HepG2 (cell line): ENCODE measurements at regions not wholly inside any gene's neighbourhood (a gene's known extent, or its start where the extent isn't known, plus 50 kb on each side); places are given as distances from the start of the nearest gene placed in this dataset.

Experiments
- ATAC-seq: fragments of 200-7000 bp; cut with Tn5 transposase; 3 replicates; pipeline ENCODE4 v1.9.1; 2020; ENCODE audit warnings: mild to moderate bottlenecking, moderate library complexity
- BruUV-seq: library from RNA; stranded (reverse); fragments of 400-500 nt; replicated peaks from 2 replicates; lab custom pipeline; 2021; lab: Mats Ljungman, UMichigan
- CTCF ChIA-PET: fragments of 300-600 bp; formaldehyde crosslinking; extraction: SDS; loops from one replicate; lab custom pipeline; 2021; ENCODE audit warnings: low total read pairs, inconsistent platforms, low intra/inter-chr PET ratio; lab: Yijun Ruan, JAX
- POLR2A ChIA-PET: fragments of 350-600 bp; sonication (Branson Sonifier 250); formaldehyde crosslinking; loops from one replicate; lab custom pipeline; 2020; ENCODE audit warnings: antibody characterized with exemption, inconsistent platforms; lab: Yijun Ruan, JAX
- DNase-seq: peaks from one replicate; pipeline ENCODE4 v3.0.0-alpha.2; 2015; ENCODE audit warnings: low spot score
- FAIRE-seq: peaks from 3 replicates; lab custom pipeline; 2011; peaks lifted over from hg19 to GRCh38; lab: Jason Lieb, UNC
- H2AFZ ChIP-seq: one replicate; pipeline ENCODE4 v1.6.1; 2011; ENCODE audit warnings: low read length, inconsistent platforms
- H3K27ac ChIP-seq: fragments of 300-600 bp; 3 replicates; pipeline ENCODE4 v1.8.0; 2011; ENCODE audit warnings: mixed run types, mild to moderate bottlenecking, mixed read lengths, low read length, inconsistent platforms; ENCODE audit not compliant: insufficient read depth; ENCODE audit errors: extremely low read length
- H3K27me3 ChIP-seq, 2 experiments: fragments of 200-600 bp in 1 of 2; 2 replicates in 1 of 2; 3 replicates in 1 of 2; pipeline versions ENCODE4 v1.6.0 to v1.8.0; 2011; ENCODE audit warnings: low read length in 2 of 2, mild to moderate bottlenecking in 2 of 2, moderate library complexity in 2 of 2, inconsistent platforms in 1 of 2; ENCODE audit not compliant: insufficient read depth in 2 of 2, control insufficient read depth in 1 of 2
- H3K36me3 ChIP-seq, 2 experiments: fragments of 200-600 bp in 1 of 2; replicated peaks in 1 of 2; 2 replicates in 1 of 2; 3 replicates in 1 of 2; pipeline versions ENCODE4 v1.5.1 to v1.8.0; 2011; ENCODE audit warnings: low read length in 2 of 2, inconsistent platforms in 1 of 2; ENCODE audit not compliant: insufficient read depth in 2 of 2, control insufficient read depth in 1 of 2
- H3K4me1 ChIP-seq: 2 replicates; pipeline ENCODE4 v1.5.1; 2012; ENCODE audit warnings: low read length, inconsistent platforms; ENCODE audit not compliant: insufficient read depth
- H3K4me2 ChIP-seq: 2 replicates; pipeline ENCODE4 v1.6.0; 2011; ENCODE audit warnings: low read depth, low read length, inconsistent platforms
- H3K4me3 ChIP-seq, 3 experiments: fragments of 200-600 bp in 1 of 3; sonication (generic), shearing (Covaris generic) in 1 of 3; replicated peaks in 1 of 3; 2 replicates each; pipeline ENCODE4 v1.5.1; 2011 to 2016; ENCODE audit warnings: low read length in 3 of 3, inconsistent platforms in 2 of 3, low read depth in 2 of 3, mild to moderate bottlenecking in 2 of 3, control low read depth in 1 of 3, mixed read lengths in 1 of 3; ENCODE audit not compliant: insufficient read depth in 1 of 3
- H3K79me2 ChIP-seq: one replicate; pipeline ENCODE4 v1.6.1; 2011; ENCODE audit warnings: low read length, inconsistent platforms; ENCODE audit not compliant: insufficient read depth
- H3K9ac ChIP-seq: 2 replicates; pipeline ENCODE4 v1.6.0; 2011; ENCODE audit warnings: mild to moderate bottlenecking, low read depth, low read length, inconsistent platforms; ENCODE audit not compliant: insufficient read depth
- H3K9me3 ChIP-seq: 2 replicates; pipeline ENCODE4 v1.5.1; 2012; ENCODE audit warnings: mild to moderate bottlenecking, low read length
- H4K20me1 ChIP-seq: 2 replicates; pipeline ENCODE4 v1.6.0; 2011; ENCODE audit warnings: inconsistent platforms, mild to moderate bottlenecking, low read length, moderate library complexity; ENCODE audit not compliant: insufficient read depth
- AGO2 ChIP-seq: fragments of 200-400 bp; formaldehyde crosslinking; optimal IDR thresholded peaks from 2 replicates; pipeline ENCODE3; 2017; ENCODE audit warnings: mild to moderate bottlenecking, low read depth, low read length, moderate library complexity
- CHD4 ChIP-seq: fragments of 200-600 bp; sonication (generic); IDR thresholded peaks from 2 replicates; pipeline ENCODE4 v1.7.0; 2017; ENCODE audit warnings: mild to moderate bottlenecking, low read length, borderline replicate concordance
- DMAP1 ChIP-seq: IDR thresholded peaks from 2 replicates; pipeline ENCODE4 v1.6.1; 2016
- GPN1 ChIP-seq: sonication (generic); formaldehyde crosslinking; IDR thresholded peaks from 2 replicates; pipeline ENCODE4 v1.5.1; 2020; ENCODE audit warnings: missing genetic modification reagents, borderline replicate concordance
- KLF11 ChIP-seq: IDR thresholded peaks from 2 replicates; pipeline ENCODE4 v1.6.1; 2016; ENCODE audit warnings: missing compliant biosample characterization
- MAF1 ChIP-seq: sonication (generic); formaldehyde crosslinking; IDR thresholded peaks from 2 replicates; pipeline ENCODE4 v1.5.0; 2020; ENCODE audit warnings: missing genetic modification reagents, borderline replicate concordance
- PHF5A ChIP-seq: IDR thresholded peaks from one replicate; pipeline ENCODE4 v1.6.1; 2018; ENCODE audit warnings: low read depth, missing genetic modification reagents; ENCODE audit not compliant: unreplicated experiment
- RFXAP ChIP-seq: sonication (generic); formaldehyde crosslinking; IDR thresholded peaks from 2 replicates; pipeline ENCODE4 v1.4.0; 2020; ENCODE audit warnings: missing genetic modification reagents, borderline replicate concordance
- YEATS2 ChIP-seq: sonication (generic); formaldehyde crosslinking; IDR thresholded peaks from 2 replicates; pipeline ENCODE4 v1.4.0; 2020; ENCODE audit warnings: missing genetic modification reagents, borderline replicate concordance
- ZBTB26 ChIP-seq: IDR thresholded peaks from 2 replicates; pipeline ENCODE4 v1.6.1; 2016; ENCODE audit warnings: missing compliant biosample characterization, missing genetic modification reagents, borderline replicate concordance
- ZBTB3 ChIP-seq: sonication (generic); formaldehyde crosslinking; IDR thresholded peaks from 2 replicates; pipeline ENCODE4 v1.4.0; 2020; ENCODE audit warnings: low read depth, mild to moderate bottlenecking, moderate library complexity, missing genetic modification reagents, borderline replicate concordance
- ZNF235 ChIP-seq: sonication (generic); formaldehyde crosslinking; IDR thresholded peaks from 2 replicates; pipeline ENCODE4 v1.8.1; 2023; ENCODE audit warnings: mild to moderate bottlenecking, missing genetic modification reagents, borderline replicate concordance
- ZNF546 ChIP-seq: sonication (generic); formaldehyde crosslinking; conservative IDR thresholded peaks from 2 replicates; pipeline ENCODE4 v1.8.1; 2023; ENCODE audit warnings: mild to moderate bottlenecking, missing genetic modification reagents
- ZNF781 ChIP-seq: sonication (generic); formaldehyde crosslinking; IDR thresholded peaks from 2 replicates; pipeline ENCODE4 v1.5.1; 2020; ENCODE audit warnings: borderline replicate concordance, mild to moderate bottlenecking, missing genetic modification reagents; ENCODE audit errors: not compliant biosample characterization
- ZUFSP ChIP-seq: sonication (generic); formaldehyde crosslinking; IDR thresholded peaks from 2 replicates; pipeline ENCODE4 v1.9.0; 2021; ENCODE audit warnings: missing genetic modification reagents, mild to moderate bottlenecking, borderline replicate concordance
- WGBS: methylation state at CpG from one replicate; pipeline ENCODE4 v1.1.6; 2017; ENCODE audit warnings: low lambda C conversion rate; 5-methylcytosine and 5-hydroxymethylcytosine counted together
- in situ Hi-C: cut with HindIII; loops from 2 replicates; pipeline ENCODE4 v1.10.0; 2017; ENCODE audit warnings: low pct_unique_long_range_greater_than_20kb; ENCODE audit not compliant: extremely low pct_ligation_motif_present
- intact Hi-C: fragments of 100-400 bp; cut with micrococcal nuclease; formaldehyde crosslinking; loops from one replicate; pipeline ENCODE4 v1.10.0; 2022; ENCODE audit not compliant: unreplicated experiment
- TF ChIP-seq, protein P1 (sequence below): sonication (generic); formaldehyde crosslinking; IDR thresholded peaks from 2 replicates; pipeline ENCODE4 v1.4.0; 2020; ENCODE audit warnings: mild to moderate bottlenecking, missing genetic modification reagents

DNA sequence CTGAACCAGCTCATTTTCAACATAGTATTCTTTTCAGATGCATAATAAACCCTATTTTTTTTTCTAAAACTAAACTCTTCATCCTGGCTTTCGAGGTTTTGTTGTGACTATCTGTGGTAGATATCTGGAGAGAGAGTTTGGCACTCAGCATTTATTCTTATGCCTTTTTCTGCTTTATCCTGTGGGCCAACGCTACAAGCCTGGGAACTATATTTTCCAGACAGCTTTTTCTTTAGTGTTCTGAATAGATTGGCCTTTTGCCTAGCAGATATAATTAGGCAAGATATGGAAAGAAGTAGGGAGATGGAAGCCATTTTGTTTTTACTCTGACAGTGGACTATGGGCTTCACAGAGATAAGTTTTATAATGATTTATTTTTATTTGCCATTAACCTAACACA lies 486.7 kb downstream of the TMEM232 start (continued):
- TF ChIP-seq, protein P1, sequence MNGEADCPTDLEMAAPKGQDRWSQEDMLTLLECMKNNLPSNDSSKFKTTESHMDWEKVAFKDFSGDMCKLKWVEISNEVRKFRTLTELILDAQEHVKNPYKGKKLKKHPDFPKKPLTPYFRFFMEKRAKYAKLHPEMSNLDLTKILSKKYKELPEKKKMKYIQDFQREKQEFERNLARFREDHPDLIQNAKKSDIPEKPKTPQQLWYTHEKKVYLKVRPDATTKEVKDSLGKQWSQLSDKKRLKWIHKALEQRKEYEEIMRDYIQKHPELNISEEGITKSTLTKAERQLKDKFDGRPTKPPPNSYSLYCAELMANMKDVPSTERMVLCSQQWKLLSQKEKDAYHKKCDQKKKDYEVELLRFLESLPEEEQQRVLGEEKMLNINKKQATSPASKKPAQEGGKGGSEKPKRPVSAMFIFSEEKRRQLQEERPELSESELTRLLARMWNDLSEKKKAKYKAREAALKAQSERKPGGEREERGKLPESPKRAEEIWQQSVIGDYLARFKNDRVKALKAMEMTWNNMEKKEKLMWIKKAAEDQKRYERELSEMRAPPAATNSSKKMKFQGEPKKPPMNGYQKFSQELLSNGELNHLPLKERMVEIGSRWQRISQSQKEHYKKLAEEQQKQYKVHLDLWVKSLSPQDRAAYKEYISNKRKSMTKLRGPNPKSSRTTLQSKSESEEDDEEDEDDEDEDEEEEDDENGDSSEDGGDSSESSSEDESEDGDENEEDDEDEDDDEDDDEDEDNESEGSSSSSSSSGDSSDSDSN (CRISPR knock-in tag): no peak
- no peak for TF ChIP-seq KLF11
- no peak for TF ChIP-seq ZNF235 (CRISPR knock-in tag)
- TF ChIP-seq CHD4: no peak
- no peak for TF ChIP-seq ZUFSP
- no peak for TF ChIP-seq PHF5A
- no peak for TF ChIP-seq ZBTB3 (CRISPR knock-in tag)

DNA sequence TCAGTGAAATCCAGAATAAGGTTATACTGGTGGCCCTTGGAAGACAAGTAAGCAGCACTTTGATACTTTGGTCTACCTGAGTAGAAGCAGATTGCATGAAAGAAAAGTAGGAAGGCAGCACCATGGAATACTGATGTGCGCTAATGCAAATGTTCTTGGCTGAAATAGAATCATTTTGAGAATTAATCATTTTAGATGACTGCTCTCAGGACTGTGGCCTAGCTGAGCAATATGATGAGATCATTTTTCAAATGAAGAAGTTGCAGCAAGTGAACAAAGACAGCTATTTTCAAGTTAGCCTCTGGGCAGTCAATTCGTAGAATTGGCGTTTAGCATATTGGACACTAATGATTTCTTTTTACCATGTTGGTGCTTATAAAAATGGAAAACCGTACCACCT lies 483.5 kb downstream of the TMEM232 start:
- TF ChIP-seq YEATS2 (CRISPR knock-in tag) (no peak), MAF1 (CRISPR knock-in tag) (no peak), DMAP1 (CRISPR knock-in tag) (no peak), ZBTB26 (CRISPR knock-in tag) (no peak), RFXAP (no peak), ZNF546 (CRISPR knock-in tag) (no peak), GPN1 (CRISPR knock-in tag) (no peak), ZNF781 (no peak), AGO2 (no peak)
- DNase-seq: no peak
- no peak for FAIRE-seq
- no peak for ATAC-seq
- no TSS peak for BruUV-seq
- intact Hi-C loops: no loop called here
- Histone ChIP-seq H3K79me2 (no peaks in the 10 kb centered on the region), H4K20me1 (no peaks in the 10 kb centered on the region), H3K27me3 (no peaks in the 10 kb centered on the region), H2AFZ (no peak overlapping the region), H3K9ac (no peak overlapping the region), H3K27ac (no peak overlapping the region), H3K36me3 (no peaks in the 10 kb centered on the region), H3K4me3 (no peak overlapping the region), H3K9me3 (no peaks in the 10 kb centered on the region), H3K4me2 (no peak overlapping the region), H3K4me1 (no peaks in the 10 kb centered on the region)
- ChIA-PET POLR2A (no interaction called here), CTCF (no interaction called here)
- in situ Hi-C loops: no loop called here
- 52% methylated on average over 4 of the region's 4 CpGs for WGBS
